HG03460 (cell line): ENCODE measurements at regions not wholly inside any gene's neighbourhood (a gene's known extent, or its start where the extent isn't known, plus 50 kb on each side); places are given as distances from the start of the nearest gene placed in this dataset.
"Not testable (repeated sequence)": the region's sequence is repeated elsewhere in the genome, so short reads cannot be mapped to it uniquely, and the experiment has no call there.

Experiments used
- ATAC-seq: cut with Tn5 transposase; IDR thresholded peaks from one replicate; pipeline ENCODE4 v1.9.1; 2021; ENCODE audit not compliant: unreplicated experiment

- not testable (repeated sequence) for ATAC-seq
These were observed 157.6 kb downstream of the KLRB1 start for GRCh38 chr12:9450127-9450567.

- not testable (repeated sequence) for ATAC-seq
These were observed 158.0 kb downstream of the KLRB1 start for GRCh38 chr12:9449657-9450126.

DNA sequence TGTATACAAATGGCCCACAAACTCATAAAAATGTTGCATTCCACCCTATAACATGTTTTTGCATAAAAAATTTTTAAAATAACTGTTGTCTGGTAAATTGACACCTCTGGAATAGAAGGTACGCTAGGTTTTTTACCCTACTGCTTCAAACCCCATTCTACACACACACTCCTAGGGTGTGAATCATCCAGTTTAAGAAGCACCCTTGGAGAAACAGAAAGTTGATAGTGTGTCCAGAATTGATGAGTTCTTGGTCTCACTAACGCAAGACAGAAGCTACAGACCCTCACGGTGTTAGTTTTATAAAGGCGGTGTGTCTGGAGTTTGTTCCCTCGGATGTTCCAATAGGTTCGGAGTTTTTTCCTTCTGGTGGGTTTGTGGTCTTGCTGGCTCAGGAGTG is 158.5 kb downstream of the KLRB1 start:
- ATAC-seq = no peak

GRCh38 chr12:9448648-9449047 is 159.1 kb downstream of the KLRB1 start:
- not testable (repeated sequence) for ATAC-seq

GRCh38 chr12:9447791-9448614 is 159.7 kb downstream of the KLRB1 start:
- ATAC-seq = peak; percentile 67

DNA sequence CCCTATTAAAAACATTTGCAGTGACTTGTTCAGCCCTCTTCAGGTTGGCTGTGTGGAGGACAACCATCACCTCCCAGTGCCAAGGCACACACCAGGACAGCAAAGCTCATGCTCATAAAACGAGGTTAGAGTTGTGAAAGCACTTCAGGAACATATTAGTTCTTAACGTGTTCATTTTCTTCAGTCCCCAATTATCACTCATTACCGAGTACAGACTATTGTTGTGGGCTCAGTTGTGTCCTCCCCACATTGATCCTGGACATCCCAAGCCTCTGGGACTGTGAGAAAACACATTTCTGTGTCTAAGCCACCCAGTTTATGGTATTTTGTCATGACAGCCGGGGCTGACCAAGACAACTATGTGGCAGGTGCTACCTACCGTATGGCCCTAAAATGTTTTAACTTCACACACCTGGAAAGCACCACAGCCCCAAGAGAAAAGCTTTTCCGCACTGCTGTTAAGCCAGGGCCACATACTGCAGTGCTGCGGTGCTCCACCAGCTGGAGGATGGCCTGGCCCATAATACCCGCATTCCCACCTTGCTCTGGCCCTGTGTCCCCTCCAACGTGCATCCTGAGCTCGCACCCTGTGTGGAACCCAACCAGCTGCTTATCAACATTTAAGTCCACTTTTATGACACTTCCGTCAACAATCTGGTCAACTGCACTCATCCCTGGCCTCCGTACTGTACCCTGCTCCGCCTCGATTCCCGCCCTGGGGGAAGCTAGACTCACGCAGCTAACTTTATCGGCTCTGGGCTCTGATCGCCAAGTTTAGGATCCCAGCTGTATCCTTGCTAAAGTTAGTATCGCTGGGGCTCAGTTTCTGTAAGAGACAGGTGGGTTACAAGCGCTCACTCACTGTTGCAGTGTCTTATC is 160.6 kb downstream of the KLRB1 start:
- ATAC-seq = peak; percentile 20

GRCh38 chr12:9440428-9440827 is 167.3 kb downstream of the KLRB1 start:
- not testable (repeated sequence) for ATAC-seq

- ATAC-seq = not testable (repeated sequence)
These were observed 172.0 kb downstream of the KLRB1 start for GRCh38 chr12:9435682-9436081.

DNA sequence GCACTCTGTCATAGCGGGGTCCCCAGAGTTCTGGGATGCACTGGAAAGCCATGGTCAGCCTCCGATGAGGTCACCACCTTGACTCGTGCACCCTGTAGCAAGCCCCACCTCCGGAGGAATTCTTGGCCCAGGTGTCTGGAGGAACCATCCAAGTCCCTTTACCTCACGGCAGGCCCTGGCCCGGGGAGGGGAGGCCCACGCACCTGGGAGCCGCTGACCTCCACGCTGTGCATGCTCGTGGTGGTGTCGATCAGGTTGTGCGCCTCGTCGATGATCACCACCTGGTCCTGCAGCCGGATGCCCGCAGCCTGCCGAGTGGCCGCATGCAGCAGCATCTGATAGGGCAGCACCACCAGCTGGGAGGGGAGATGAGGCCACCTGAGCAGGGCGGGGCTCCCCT is 177.3 kb downstream of the KLRB1 start:
- not testable (repeated sequence) for ATAC-seq

- ATAC-seq = not testable (repeated sequence)
These were observed 178.9 kb downstream of the KLRB1 start for GRCh38 chr12:9428856-9429255.

GRCh38 chr12:9425429-9425828 is 182.3 kb downstream of the KLRB1 start:
- ATAC-seq = not testable (repeated sequence)

GRCh38 chr12:9424175-9424740 is 183.5 kb downstream of the KLRB1 start:
- not testable (repeated sequence) for ATAC-seq

- not testable (repeated sequence) for ATAC-seq
These were observed 185.0 kb downstream of the KLRB1 start for GRCh38 chr12:9422689-9423088.

- not testable (repeated sequence) for ATAC-seq
These were observed 186.1 kb downstream of the KLRB1 start for GRCh38 chr12:9421520-9422086.

DNA sequence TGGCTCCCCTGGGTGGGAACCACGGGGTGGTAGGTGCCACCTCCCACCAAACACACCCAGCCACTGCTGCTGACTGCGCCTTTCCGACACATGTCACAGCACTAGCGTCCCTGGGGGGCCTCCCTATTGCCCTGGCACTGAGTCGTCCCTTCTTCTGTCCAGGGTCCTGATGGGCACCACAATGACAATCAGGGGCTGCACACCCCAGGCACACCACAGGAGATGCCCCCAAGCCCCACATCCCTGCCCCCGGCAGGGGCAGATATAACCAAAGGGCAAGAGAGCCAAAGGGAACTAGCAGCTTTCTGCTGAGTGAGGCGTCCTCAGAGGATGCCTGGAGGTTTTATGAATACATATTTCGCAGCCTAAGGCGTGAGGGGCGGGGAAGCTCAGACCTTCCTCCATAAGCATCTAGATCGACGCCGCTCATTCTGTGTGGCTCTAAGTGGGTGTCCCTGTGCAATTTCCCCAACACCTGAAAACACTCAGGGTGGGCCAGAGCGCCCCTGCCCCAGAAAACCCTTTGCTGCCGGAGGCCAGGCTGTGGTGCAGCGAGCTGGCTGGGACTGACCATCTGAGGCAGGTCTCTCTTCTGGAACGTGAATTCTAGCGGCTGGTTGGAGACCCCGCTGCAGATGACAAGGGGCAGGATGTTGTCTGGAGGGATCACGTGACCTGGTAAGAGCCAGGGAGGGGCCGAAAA is 186.7 kb downstream of the KLRB1 start:
- not testable (repeated sequence) for ATAC-seq

GRCh38 chr12:9418669-9419041 is 189.1 kb downstream of the KLRB1 start:
- ATAC-seq = not testable (repeated sequence)

- not testable (repeated sequence) for ATAC-seq
These were observed 189.6 kb downstream of the KLRB1 start for GRCh38 chr12:9417947-9418668.

DNA sequence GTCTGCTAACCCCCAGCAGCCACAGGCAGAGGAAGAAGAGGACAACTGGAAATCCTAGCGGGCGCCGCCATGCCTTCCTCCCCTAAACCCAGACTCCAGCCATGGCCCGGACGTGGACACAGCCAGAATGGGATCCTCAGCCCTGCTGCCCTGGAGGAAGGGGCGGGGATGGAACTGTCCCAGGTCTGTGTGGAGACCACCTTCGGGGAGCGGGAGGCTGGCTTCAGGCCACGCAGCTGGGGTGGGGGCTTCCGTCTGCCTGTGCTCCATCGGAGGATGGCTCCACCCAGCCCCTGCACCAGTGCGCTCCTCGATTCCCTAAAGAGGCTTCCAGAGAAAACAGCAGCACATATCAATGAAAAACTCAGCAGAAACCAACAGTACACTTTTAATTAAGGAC is 190.4 kb downstream of the KLRB1 start:
- not testable (repeated sequence) for ATAC-seq

DNA sequence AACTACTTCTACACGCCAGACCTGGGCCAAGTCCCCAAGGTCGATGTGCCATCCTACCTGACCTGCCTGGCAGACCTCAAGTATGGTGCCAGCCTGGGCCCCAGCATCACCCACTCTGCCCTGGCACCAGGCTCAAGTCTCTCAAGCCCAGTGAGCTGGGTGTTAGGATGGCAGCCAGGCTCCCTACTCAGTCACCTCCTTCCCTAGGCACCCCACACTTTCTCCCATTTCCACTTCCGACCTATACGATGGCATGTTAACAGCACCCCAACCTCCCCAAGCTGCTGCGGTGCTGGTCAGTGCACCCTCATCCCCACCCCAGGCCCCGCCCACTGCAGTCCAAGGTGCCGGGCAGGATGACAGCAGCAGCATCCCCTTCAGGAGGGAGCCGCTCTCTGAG is 191.4 kb downstream of the KLRB1 start:
- not testable (repeated sequence) for ATAC-seq

DNA sequence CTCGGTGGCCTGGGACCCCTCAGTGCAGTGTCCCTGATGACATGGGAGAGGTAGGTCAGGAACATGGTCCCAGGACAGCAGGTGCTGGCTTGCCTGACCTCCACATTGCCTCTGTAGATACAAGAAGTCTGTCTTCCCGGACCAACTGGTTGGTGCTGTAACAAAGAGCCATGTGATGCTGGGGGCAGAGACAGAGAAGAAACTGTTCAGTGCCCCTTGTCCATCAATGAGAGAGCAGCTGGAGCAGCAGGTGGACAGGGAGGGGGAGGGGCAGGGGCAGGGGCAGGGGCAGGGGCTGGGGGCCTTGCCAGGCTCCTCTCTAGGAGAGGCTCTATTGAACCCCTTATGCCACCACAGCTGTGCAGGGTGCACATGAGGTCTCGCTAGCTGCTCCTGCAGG is 191.8 kb downstream of the KLRB1 start:
- not testable (repeated sequence) for ATAC-seq
